Liver (tissue), 7 donors: ENCODE measurements at regions not wholly inside any gene's neighbourhood (a gene's known extent, or its start where the extent isn't known, plus 50 kb on each side); places are given as distances from the start of the nearest gene placed in this dataset.
"Not testable (repeated sequence)": the region's sequence is repeated elsewhere in the genome, so short reads cannot be mapped to it uniquely, and the experiment has no call there.

Experiments used
- DNase-seq: peaks from one replicate; pipeline ENCODE4 v3.0.0-alpha.2; 2017; ENCODE audit warnings: low spot score
- H3K27ac ChIP-seq, 2 donors: one replicate each; pipeline ENCODE4 v1.7.0; 2013; ENCODE audit warnings: inconsistent platforms in 2 of 2, low read length in 2 of 2, control low read depth in 1 of 2, low read depth in 1 of 2, mild to moderate bottlenecking in 1 of 2
- H3K27me3 ChIP-seq, 4 donors: one replicate each; pipeline versions ENCODE4 v1.6.1 to v1.7.0; 2013; ENCODE audit warnings: low read length in 3 of 4, inconsistent platforms in 1 of 4, mild to moderate bottlenecking in 1 of 4, moderate library complexity in 1 of 4; ENCODE audit not compliant: control insufficient read depth in 4 of 4, insufficient read depth in 4 of 4
- H3K36me3 ChIP-seq, 4 donors: one replicate each; pipeline versions ENCODE4 v1.6.1 to v1.7.0; 2013; ENCODE audit warnings: low read length in 3 of 4, mild to moderate bottlenecking in 3 of 4, low read depth in 1 of 4, moderate library complexity in 1 of 4; ENCODE audit not compliant: control insufficient read depth in 4 of 4, insufficient read depth in 3 of 4
- H3K4me1 ChIP-seq, 4 donors: one replicate each; pipeline versions ENCODE4 v1.6.1 to v1.7.0; 2013; ENCODE audit warnings: low read length in 3 of 4, mild to moderate bottlenecking in 3 of 4, moderate library complexity in 1 of 4; ENCODE audit not compliant: control insufficient read depth in 4 of 4, insufficient read depth in 4 of 4
- H3K4me3 ChIP-seq, 3 donors: one replicate each; pipeline versions ENCODE4 v1.6.1 to v1.7.0; 2013; ENCODE audit warnings: low read length in 3 of 3, control low read depth in 1 of 3, low read depth in 1 of 3, mild to moderate bottlenecking in 1 of 3
- H3K9ac ChIP-seq, 2 donors: one replicate each; pipeline ENCODE4 v1.7.0; 2013; ENCODE audit warnings: low read length in 2 of 2, mild to moderate bottlenecking in 2 of 2, moderate library complexity in 2 of 2, control low read depth in 1 of 2, low read depth in 1 of 2
- H3K9me3 ChIP-seq, 4 donors: one replicate each; pipeline versions ENCODE4 v1.6.1 to v1.7.0; 2013; ENCODE audit warnings: low read length in 3 of 4; ENCODE audit not compliant: control insufficient read depth in 4 of 4
- ATF3 ChIP-seq: IDR thresholded peaks from 2 replicates; pipeline ENCODE4 v1.6.1; 2016; ENCODE audit warnings: antibody characterized with exemption
- EGR1 ChIP-seq, 2 donors: IDR thresholded peaks; 2 replicates each; pipeline ENCODE4 v1.6.1; 2016 to 2018; ENCODE audit warnings: antibody characterized with exemption in 2 of 2, low read depth in 2 of 2
- FOXA1 ChIP-seq: IDR thresholded peaks from 2 replicates; pipeline ENCODE4 v1.6.1; 2016; ENCODE audit warnings: antibody characterized with exemption
- FOXA2 ChIP-seq: IDR thresholded peaks from 2 replicates; pipeline ENCODE4 v1.6.1; 2016; ENCODE audit warnings: antibody characterized with exemption
- GABPA ChIP-seq, 2 donors: IDR thresholded peaks in 1 of 2; conservative IDR thresholded peaks in 1 of 2; 2 replicates each; pipeline ENCODE4 v1.6.1; 2016; ENCODE audit warnings: antibody characterized with exemption in 2 of 2, mild to moderate bottlenecking in 1 of 2, moderate library complexity in 1 of 2
- HNF4A ChIP-seq, 2 donors: conservative IDR thresholded peaks; 2 replicates each; pipeline ENCODE4 v1.6.1; 2016; ENCODE audit warnings: antibody characterized with exemption in 2 of 2, mild to moderate bottlenecking in 2 of 2
- HNF4G ChIP-seq: IDR thresholded peaks from 2 replicates; pipeline ENCODE4 v1.6.1; 2016; ENCODE audit warnings: antibody characterized with exemption
- NR2F2 ChIP-seq: IDR thresholded peaks from 2 replicates; pipeline ENCODE4 v1.6.1; 2016; ENCODE audit warnings: antibody characterized with exemption
- RAD21 ChIP-seq, 2 donors: IDR thresholded peaks; 2 replicates each; pipeline ENCODE4 v1.6.1; 2016; ENCODE audit warnings: antibody characterized with exemption in 2 of 2, mild to moderate bottlenecking in 2 of 2
- REST ChIP-seq: IDR thresholded peaks from 2 replicates; pipeline ENCODE4 v1.6.1; 2016; ENCODE audit warnings: antibody characterized with exemption, mild to moderate bottlenecking
- RXRA ChIP-seq, 2 donors: IDR thresholded peaks; 2 replicates each; pipeline ENCODE4 v1.6.1; 2017 to 2018; ENCODE audit warnings: antibody characterized with exemption in 2 of 2, mild to moderate bottlenecking in 1 of 2
- YY1 ChIP-seq: IDR thresholded peaks from 2 replicates; pipeline ENCODE4 v1.6.1; 2016; ENCODE audit warnings: antibody characterized with exemption, mild to moderate bottlenecking
- WGBS: extraction: QIAGEN DNeasy Blood & Tissue Kit; methylation state at CpG from one replicate; pipeline ENCODE4 v1.1.7; 2013; 5-methylcytosine and 5-hydroxymethylcytosine counted together
- donor health status: healthy.
- donor health status: healthy.
- donor health status: healthy.
- donor health status: healthy.

- TF ChIP-seq REST, result no peak
- TF ChIP-seq NR2F2, result no peak
These were observed 62.4 kb upstream of the TNIK start (continued) for GRCh38 chr3:171522651-171523050.

GRCh38 chr3:171519423-171519822, 59.2 kb upstream of the TNIK start:
- H3K9me3 ChIP-seq, H3K4me1 ChIP-seq, H3K27ac ChIP-seq, DNase-seq, H3K36me3 ChIP-seq, H3K27me3 ChIP-seq, H3K9ac ChIP-seq, H3K4me3 ChIP-seq: not testable (repeated sequence)
- WGBS, result 89% methylated on average over 2 of the region's 2 CpGs

- no peaks in the 10 kb centered on the region for H3K9me3 ChIP-seq
- H3K36me3 ChIP-seq, result no peaks in the 10 kb centered on the region
- no peak for TF ChIP-seq FOXA1
- no peak for TF ChIP-seq EGR1 (IDR thresholded peaks at IDR 0.05; ENCODE audit: low read depth in 2 of 2)
- TF ChIP-seq ATF3, result no peak
- TF ChIP-seq REST, result no peak
- no peak for TF ChIP-seq GABPA (IDR thresholded peaks at IDR 0.05 in 1 of 2, conservative IDR thresholded peaks at IDR 0.05 in 1 of 2)
- TF ChIP-seq YY1, result no peak
- TF ChIP-seq NR2F2, result no peak
- no peak for TF ChIP-seq FOXA2
- TF ChIP-seq RXRA (IDR thresholded peaks at IDR 0.05), result no peak
- no peak for TF ChIP-seq RAD21 (IDR thresholded peaks at IDR 0.05)
- no peak for TF ChIP-seq HNF4A (conservative IDR thresholded peaks at IDR 0.05)
- TF ChIP-seq HNF4G, result no peak
- DNase-seq, result no peak
- no peak overlapping the region for H3K9ac ChIP-seq
- H3K4me3 ChIP-seq, result no peak overlapping the region
- no peaks in the 10 kb centered on the region for H3K27me3 ChIP-seq
- 72% methylated on average over 2 of the region's 2 CpGs for WGBS
- H3K27ac ChIP-seq, result no peak overlapping the region
- no peaks in the 10 kb centered on the region for H3K4me1 ChIP-seq
These were observed 56.6 kb upstream of the TNIK start for GRCh38 chr3:171516765-171517164.
